Dendritic cell treated with granulocyte-macrophage colony-stimulating factor and Interleukin-4, amounts not matched to agents 40 ng/mL and 50 ng/mL, for 4 days (primary cell): ENCODE measurements at regions not wholly inside any gene's neighbourhood (a gene's known extent, or its start where the extent isn't known, plus 50 kb on each side); places are given as distances from the start of the nearest gene placed in this dataset.
"Not testable (repeated sequence)": the region's sequence is repeated elsewhere in the genome, so short reads cannot be mapped to it uniquely, and the experiment has no call there.

Experiments used
- H3K27ac Mint-ChIP-seq: one replicate; pipeline ENCODE4 v1.8.0; 2022; ENCODE audit warnings: mild to moderate bottlenecking, mixed read lengths
- H3K27me3 Mint-ChIP-seq: one replicate; pipeline ENCODE4 v1.8.0; 2022; ENCODE audit warnings: mild to moderate bottlenecking, mixed read lengths
- H3K36me3 Mint-ChIP-seq: one replicate; pipeline ENCODE4 v1.8.0; 2022; ENCODE audit warnings: low read depth, mixed read lengths
- H3K4me1 Mint-ChIP-seq: one replicate; pipeline ENCODE4 v1.8.0; 2022; ENCODE audit warnings: low read depth, mixed read lengths
- H3K4me3 Mint-ChIP-seq: one replicate; pipeline ENCODE4 v1.8.0; 2022; ENCODE audit warnings: mild to moderate bottlenecking, moderate library complexity, mixed read lengths
- H3K9me3 Mint-ChIP-seq: one replicate; pipeline ENCODE4 v1.8.0; 2022; ENCODE audit warnings: mixed read lengths
- intact Hi-C: fragments of 100-400 bp; cut with micrococcal nuclease; formaldehyde crosslinking; loops from one replicate; pipeline ENCODE4 v1.15.0; 2022

GRCh38 chr12:105445249-105445648, 114.8 kb downstream of the C12orf75 start:
- Mint-ChIP-seq H3K36me3 (no peaks in the 10 kb centered on the region), H3K27me3 (peaks cover 18% of the 10 kb centered on the region), H3K27ac (no peak overlapping the region), H3K4me3 (no peak overlapping the region), H3K9me3 (peaks cover 2% of the 10 kb centered on the region), H3K4me1 (no peaks in the 10 kb centered on the region)
- intact Hi-C loops, result no loop called here

- no peak overlapping the region for H3K27ac Mint-ChIP-seq
- H3K9me3 Mint-ChIP-seq, result no peaks in the 10 kb centered on the region
- H3K27me3 Mint-ChIP-seq, result peaks cover 18% of the 10 kb centered on the region
- H3K36me3 Mint-ChIP-seq, result no peaks in the 10 kb centered on the region
- no peak overlapping the region for H3K4me3 Mint-ChIP-seq
- H3K4me1 Mint-ChIP-seq, result no peaks in the 10 kb centered on the region
- intact Hi-C loops, result no loop called here
Observed at GRCh38 chr12:105445649-105446048, 115.2 kb downstream of the C12orf75 start.

GRCh38 chr12:105446460-105446859, 116.0 kb downstream of the C12orf75 start:
- intact Hi-C loops, H3K27ac Mint-ChIP-seq, H3K36me3 Mint-ChIP-seq, H3K9me3 Mint-ChIP-seq, H3K4me3 Mint-ChIP-seq, H3K4me1 Mint-ChIP-seq: not testable (repeated sequence)
- H3K27me3 Mint-ChIP-seq, result peaks cover 18% of the 10 kb centered on the region

GRCh38 chr12:105449431-105449830, 118.9 kb downstream of the C12orf75 start:
- intact Hi-C loops, result no loop called here
- H3K27me3 Mint-ChIP-seq, result peaks cover 10% of the 10 kb centered on the region
- H3K4me3 Mint-ChIP-seq, result no peak overlapping the region
- H3K9me3 Mint-ChIP-seq, result no peaks in the 10 kb centered on the region
- no peaks in the 10 kb centered on the region for H3K36me3 Mint-ChIP-seq
- no peaks in the 10 kb centered on the region for H3K4me1 Mint-ChIP-seq
- no peak overlapping the region for H3K27ac Mint-ChIP-seq

- no peak overlapping the region for H3K27ac Mint-ChIP-seq
- no peaks in the 10 kb centered on the region for H3K4me1 Mint-ChIP-seq
- H3K36me3 Mint-ChIP-seq, result no peaks in the 10 kb centered on the region
- H3K4me3 Mint-ChIP-seq, result no peak overlapping the region
- intact Hi-C loops, result no loop called here
- H3K27me3 Mint-ChIP-seq, result peaks cover 9% of the 10 kb centered on the region
- no peaks in the 10 kb centered on the region for H3K9me3 Mint-ChIP-seq
Observed at GRCh38 chr12:105451211-105451610, 120.7 kb downstream of the C12orf75 start.

- H3K36me3 Mint-ChIP-seq, result no peaks in the 10 kb centered on the region
- peaks cover 6% of the 10 kb centered on the region for H3K27me3 Mint-ChIP-seq
- no peaks in the 10 kb centered on the region for H3K4me1 Mint-ChIP-seq
- H3K27ac Mint-ChIP-seq, result no peak overlapping the region
- no peak overlapping the region for H3K4me3 Mint-ChIP-seq
- intact Hi-C loops, result no loop called here
- no peaks in the 10 kb centered on the region for H3K9me3 Mint-ChIP-seq
Observed at GRCh38 chr12:105451798-105452197, 121.3 kb downstream of the C12orf75 start.

GRCh38 chr12:105453316-105453715, 122.8 kb downstream of the C12orf75 start:
- Mint-ChIP-seq H3K27ac (no peak overlapping the region), H3K27me3 (peaks cover 5% of the 10 kb centered on the region)

GRCh38 chr12:105454688-105455087, 124.2 kb downstream of the C12orf75 start:
- Mint-ChIP-seq H3K4me1 (no peaks in the 10 kb centered on the region), H3K27ac (no peak overlapping the region), H3K4me3 (no peak overlapping the region), H3K27me3 (peaks cover 1% of the 10 kb centered on the region), H3K9me3 (no peaks in the 10 kb centered on the region), H3K36me3 (no peaks in the 10 kb centered on the region)
- intact Hi-C loops, result no loop called here

More at GRCh38 chr12:105453316-105453715, 122.8 kb downstream of the C12orf75 start:
- H3K9me3 Mint-ChIP-seq, result no peaks in the 10 kb centered on the region
- no peak overlapping the region for H3K4me3 Mint-ChIP-seq
- no peaks in the 10 kb centered on the region for H3K4me1 Mint-ChIP-seq
- intact Hi-C loops, result no loop called here
- no peaks in the 10 kb centered on the region for H3K36me3 Mint-ChIP-seq

GRCh38 chr12:105455261-105455660, 124.8 kb downstream of the C12orf75 start:
- H3K4me1 Mint-ChIP-seq, result no peaks in the 10 kb centered on the region
- H3K36me3 Mint-ChIP-seq, result no peaks in the 10 kb centered on the region

GRCh38 chr12:105457026-105457425, 126.5 kb downstream of the C12orf75 start:
- Mint-ChIP-seq H3K4me3 (no peak overlapping the region), H3K27ac (no peak overlapping the region), H3K27me3 (no peaks in the 10 kb centered on the region), H3K4me1 (no peaks in the 10 kb centered on the region), H3K36me3 (no peaks in the 10 kb centered on the region), H3K9me3 (no peaks in the 10 kb centered on the region)
- intact Hi-C loops, result no loop called here

More at GRCh38 chr12:105455261-105455660, 124.8 kb downstream of the C12orf75 start:
- Mint-ChIP-seq H3K27ac (no peak overlapping the region), H3K27me3 (peaks cover 1% of the 10 kb centered on the region), H3K9me3 (no peaks in the 10 kb centered on the region), H3K4me3 (no peak overlapping the region)
- intact Hi-C loops, result no loop called here

GRCh38 chr12:105459760-105460330, 129.4 kb downstream of the C12orf75 start:
- Mint-ChIP-seq H3K4me3 (no peak overlapping the region), H3K27ac (no peak overlapping the region), H3K27me3 (no peaks in the 10 kb centered on the region), H3K9me3 (no peaks in the 10 kb centered on the region), H3K4me1 (no peaks in the 10 kb centered on the region), H3K36me3 (no peaks in the 10 kb centered on the region)
- intact Hi-C loops, result no loop called here

- no peaks in the 10 kb centered on the region for H3K4me1 Mint-ChIP-seq
- no peak overlapping the region for H3K4me3 Mint-ChIP-seq
- H3K27me3 Mint-ChIP-seq, result no peaks in the 10 kb centered on the region
- H3K27ac Mint-ChIP-seq, result no peak overlapping the region
- no peaks in the 10 kb centered on the region for H3K36me3 Mint-ChIP-seq
- no peaks in the 10 kb centered on the region for H3K9me3 Mint-ChIP-seq
- intact Hi-C loops, result no loop called here
Observed at GRCh38 chr12:105461271-105461943, 130.9 kb downstream of the C12orf75 start.

- intact Hi-C loops, result no loop called here
- no peaks in the 10 kb centered on the region for H3K9me3 Mint-ChIP-seq
- no peak overlapping the region for H3K27ac Mint-ChIP-seq
- no peaks in the 10 kb centered on the region for H3K36me3 Mint-ChIP-seq
- H3K4me1 Mint-ChIP-seq, result no peaks in the 10 kb centered on the region
- H3K27me3 Mint-ChIP-seq, result no peaks in the 10 kb centered on the region
- H3K4me3 Mint-ChIP-seq, result no peak overlapping the region
Observed at GRCh38 chr12:105461944-105462762, 131.7 kb downstream of the C12orf75 start.

- Mint-ChIP-seq H3K9me3 (no peaks in the 10 kb centered on the region), H3K27me3 (peaks cover 2% of the 10 kb centered on the region), H3K4me1 (no peaks in the 10 kb centered on the region), H3K27ac (no peak overlapping the region), H3K4me3 (no peak overlapping the region), H3K36me3 (no peaks in the 10 kb centered on the region)
- intact Hi-C loops, result no loop called here
Observed at GRCh38 chr12:105462831-105463230, 132.3 kb downstream of the C12orf75 start.
